CD4-positive, alpha-beta T cell treated with Interleukin-12 subunit alpha and Interleukin-12 subunit beta, for 1 hour (primary cell): ENCODE measurements at regions not wholly inside any gene's neighbourhood (a gene's known extent, or its start where the extent isn't known, plus 50 kb on each side); places are given as distances from the start of the nearest gene placed in this dataset.

Experiments
- DNase-seq: peaks from one replicate; pipeline ENCODE4 v3.0.0-alpha.2; 2020

DNA sequence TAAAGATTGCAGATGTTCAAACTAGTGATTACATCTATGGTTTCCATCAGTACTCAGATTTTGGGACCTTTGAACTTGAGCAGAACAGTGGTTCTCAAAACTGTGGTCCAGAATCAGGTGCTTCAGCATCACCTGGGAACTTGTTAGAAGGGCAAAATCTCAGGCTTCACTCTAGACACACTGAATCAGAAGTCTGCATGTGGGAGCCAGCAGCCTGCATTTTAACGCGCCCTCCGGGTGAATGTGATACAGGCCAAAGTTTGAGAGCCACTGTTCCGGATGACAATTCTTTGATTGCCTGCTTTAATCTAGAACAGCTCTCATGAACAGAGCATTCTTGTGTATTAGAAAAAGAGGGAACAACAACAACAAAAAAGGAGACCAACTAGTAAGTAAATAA is 261.7 kb downstream of the GPD2 start:
- DNase-seq = no peak

DNA sequence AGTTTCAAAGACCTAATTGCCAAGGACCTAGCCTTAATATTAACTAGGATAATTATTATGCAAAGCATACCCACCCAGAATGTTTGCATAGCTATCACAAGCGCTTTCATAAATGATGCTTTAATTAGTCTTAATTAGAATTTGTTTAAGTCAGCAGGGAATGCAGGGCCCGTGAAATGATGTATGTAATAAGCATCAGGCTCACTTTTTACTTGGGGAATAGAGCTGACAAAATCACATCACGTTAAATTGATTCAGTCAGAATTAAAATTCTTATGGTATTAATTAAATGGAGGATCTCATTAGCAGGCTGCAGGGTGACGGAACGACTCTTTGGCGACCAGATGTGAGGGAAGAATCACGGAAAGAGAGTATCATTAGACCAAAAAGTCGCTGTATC is 264.5 kb downstream of the GPD2 start:
- no peak for DNase-seq

DNA sequence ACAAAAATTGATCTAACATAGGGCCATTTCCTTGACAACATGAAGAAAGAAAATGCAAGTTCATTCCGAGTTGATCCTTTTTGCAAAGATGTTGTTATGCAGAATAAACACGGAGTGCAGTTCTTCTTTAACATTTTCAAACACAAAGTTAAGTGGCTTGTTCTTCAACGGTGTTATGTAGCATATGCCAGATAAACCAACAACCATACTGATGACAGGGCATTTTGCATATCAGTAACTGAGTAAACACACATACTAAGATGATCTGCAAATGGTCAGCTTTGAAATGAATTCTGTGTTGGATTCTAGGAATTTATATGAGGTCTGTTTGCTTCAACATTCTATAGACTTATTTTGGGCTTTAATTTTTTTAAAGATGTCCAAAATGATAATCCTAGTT is 266.4 kb downstream of the GPD2 start:
- DNase-seq = no peak

DNA sequence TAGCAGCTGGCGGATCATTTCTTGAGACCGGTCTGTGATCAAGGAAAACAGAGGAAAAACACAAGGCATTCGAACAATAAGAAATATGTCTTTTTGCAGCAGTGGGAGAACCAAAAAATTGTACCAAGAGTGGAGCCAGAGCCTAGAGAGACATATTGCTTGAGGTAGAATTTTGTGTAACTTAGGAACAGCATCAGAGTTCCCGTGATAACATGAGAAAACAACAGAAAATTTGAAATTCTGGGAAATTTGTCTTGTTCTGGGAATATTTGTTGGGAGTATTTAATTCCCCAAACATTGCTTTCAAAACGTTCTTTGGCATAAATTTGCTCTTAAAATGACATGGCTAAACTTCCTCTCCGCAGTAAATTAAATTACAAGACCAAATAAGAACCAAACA is 267.5 kb downstream of the GPD2 start:
- no peak for DNase-seq

DNA sequence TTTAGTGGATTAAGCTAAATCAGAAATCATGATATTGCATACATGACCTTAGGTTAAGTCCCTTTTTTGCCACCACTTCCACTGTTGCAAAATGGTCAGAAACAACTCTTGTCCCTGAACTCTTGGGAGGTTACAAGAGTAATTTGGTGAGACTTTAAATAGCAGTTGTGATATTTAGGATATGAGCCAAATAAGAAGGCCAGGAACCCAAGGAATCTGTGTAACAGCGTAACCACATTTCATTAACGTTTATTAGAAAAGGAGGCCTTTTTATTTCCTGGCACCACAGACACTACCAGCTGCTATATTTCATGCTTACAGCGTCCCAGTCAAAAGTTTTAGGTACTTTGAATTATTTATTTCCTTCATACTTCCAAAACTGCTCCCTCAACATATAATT is 268.0 kb downstream of the GPD2 start:
- DNase-seq = no peak

DNA sequence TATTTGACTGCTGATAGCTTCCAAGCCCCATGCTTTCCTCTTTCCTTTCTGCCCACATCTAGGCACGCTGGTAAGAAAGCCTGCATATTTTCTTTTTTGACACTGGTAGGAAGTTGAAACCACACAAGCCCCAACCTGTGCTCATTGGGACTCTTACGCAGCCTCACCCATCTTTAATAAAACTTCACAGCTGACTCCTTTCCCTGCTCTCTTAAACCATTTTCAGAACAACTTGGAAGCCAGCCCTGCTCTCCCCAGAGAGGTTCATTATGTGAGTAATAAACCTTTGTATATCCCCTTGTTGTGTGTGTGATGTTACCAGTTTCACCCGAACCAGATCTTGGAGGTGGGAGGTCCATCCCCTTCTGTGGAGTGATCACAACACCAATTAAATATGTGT is 268.4 kb downstream of the GPD2 start:
- DNase-seq = no peak

DNA sequence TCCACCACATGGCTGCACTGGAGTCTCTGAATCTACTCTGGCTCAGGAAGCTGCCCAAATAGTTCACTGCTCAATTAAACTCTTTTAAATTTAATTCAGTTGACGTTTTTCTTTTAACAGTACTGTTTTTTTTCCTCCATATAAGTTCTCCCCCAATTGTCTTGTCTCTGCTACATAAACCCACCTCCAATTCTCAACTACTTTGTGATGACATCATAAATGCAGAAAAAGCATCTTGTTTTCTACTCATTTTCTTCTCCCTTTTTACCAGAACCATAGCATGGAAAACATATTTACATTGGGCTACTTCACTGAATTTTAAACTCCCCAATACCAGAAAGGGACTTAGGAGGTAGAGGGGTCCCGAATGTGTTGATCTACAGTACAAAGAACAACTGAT is 270.4 kb downstream of the GPD2 start:
- DNase-seq = no peak

DNA sequence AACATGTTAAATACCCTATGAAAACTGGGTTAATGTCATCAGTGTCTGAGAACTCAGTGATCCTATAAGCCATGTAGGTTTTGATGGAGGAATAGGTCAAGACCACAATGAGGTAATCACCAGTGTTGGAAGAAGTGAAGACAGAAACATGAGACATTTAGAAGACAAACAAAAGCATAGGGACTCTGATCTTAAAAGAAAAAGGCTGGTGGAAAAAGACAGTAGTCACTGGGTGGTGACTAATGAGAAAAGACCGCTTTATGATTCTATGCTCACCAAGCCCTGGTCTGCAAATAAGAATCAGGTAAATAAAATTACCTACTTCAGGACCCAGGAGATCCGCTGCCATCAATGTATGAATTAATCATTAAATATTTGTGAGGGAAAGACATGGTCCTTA is 271.9 kb downstream of the GPD2 start:
- DNase-seq = no peak

DNA sequence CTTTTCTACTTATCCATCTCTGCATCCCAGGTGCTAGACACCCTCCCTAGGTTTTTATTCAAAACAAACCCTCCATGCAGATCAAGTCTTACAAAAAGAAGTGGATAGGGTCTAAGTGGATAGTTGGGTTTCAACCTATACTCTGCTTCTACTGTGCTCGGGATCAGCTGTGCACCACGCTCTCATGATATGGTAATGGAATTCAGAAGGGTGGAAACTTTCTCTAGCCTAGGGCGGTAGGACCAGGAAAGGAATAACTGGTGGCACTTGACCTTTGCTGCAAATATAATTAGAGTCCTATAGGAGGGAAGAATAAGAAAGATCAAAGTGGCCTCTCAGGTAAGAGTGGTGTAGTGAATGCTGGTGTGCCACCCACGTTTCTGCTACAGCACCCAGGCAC is 272.9 kb downstream of the GPD2 start:
- DNase-seq = no peak

DNA sequence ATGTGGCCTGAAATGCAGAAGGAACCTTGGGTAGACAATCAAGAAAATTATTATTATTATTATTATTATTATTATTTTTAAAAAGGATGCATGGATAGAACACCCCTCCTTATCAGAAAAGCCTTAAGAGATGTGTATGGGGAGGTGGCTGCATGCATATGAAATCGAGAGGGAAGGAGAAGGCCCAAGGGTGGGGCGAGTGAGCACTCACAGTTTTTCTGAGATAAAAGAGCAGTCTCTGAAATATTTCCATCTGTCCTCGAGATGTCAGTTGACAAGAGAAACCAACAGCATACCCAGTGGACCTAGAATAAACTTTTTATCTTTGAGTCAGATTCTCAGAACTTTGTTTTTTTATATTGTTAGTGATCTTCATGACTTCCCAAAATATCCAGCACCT is 282.9 kb downstream of the GPD2 start:
- DNase-seq = no peak

DNA sequence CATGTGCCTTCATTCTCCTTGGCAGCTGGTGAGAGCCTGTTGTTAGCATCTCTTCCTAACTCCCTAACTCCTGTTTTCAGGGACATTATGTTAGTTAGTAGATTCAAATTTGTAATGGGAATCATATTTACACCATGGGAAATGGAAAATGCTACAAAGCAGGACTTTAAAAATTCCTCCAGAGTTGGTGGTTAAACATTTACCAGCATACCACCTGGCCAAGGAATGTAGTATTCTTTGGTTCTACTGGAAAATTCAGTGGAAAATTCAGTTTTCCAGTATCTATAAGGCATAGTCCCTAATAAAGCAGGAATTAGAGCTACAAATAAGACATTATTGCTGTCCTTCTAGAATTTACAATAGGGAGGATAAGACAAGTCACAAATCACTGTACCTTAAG is 291.7 kb downstream of the GPD2 start:
- DNase-seq = no peak

DNA sequence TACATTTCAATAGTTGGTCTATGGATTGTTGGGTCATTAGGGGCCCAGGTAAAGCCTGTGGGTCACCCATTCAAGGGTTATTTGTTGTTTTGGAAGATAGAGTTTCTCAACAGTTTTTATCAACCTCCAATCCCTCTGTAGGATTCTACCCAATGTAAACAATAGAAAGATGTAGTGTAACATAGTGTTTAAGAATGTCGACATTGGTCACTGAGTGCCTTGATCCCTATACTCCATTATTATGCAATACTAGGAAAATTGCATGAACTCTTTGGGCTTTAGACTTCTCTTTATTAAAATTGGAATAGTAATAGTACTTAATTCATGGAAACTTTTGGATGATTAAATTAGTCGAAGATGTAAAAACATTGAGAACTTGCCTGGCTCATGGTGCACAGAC is 292.1 kb downstream of the GPD2 start:
- DNase-seq = no peak

DNA sequence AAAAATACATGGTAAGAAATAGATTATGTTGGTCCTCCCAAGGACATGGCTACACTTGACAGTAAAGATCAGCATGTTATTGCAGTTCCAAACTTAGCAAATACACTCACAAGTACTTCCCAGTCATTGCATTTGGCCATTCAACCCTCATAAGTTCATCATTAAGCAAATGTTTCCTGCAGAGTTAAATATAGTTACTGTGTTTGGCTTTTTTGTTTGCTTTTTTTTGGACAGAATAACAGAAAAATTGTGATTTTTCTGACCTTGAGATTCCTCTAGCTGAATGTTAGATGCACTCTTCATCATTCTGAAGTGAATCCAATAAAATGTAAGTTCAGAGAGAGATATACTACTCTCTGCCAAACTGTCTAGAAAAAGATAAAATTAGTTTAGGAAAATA is 295.3 kb downstream of the GPD2 start:
- DNase-seq = no peak

DNA sequence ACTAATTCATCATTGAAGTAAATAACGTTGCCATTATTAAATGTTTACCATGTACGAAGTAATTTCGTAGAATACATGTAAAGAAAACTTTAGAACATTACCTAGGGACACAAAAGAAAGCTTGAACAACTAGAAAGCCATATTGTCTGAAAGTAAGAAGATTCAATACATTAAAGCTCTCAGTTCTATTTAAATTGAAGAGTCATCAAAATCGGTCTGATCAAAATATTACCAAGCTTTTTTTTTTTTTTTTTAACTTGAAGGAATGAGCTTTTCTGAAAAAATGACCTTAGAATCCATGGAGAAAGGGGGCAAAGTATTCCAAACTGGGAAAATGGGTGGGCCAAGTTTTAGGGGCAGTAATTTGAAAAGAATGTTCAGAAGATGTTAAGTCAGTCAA is 300.8 kb downstream of the GPD2 start:
- no peak for DNase-seq

DNA sequence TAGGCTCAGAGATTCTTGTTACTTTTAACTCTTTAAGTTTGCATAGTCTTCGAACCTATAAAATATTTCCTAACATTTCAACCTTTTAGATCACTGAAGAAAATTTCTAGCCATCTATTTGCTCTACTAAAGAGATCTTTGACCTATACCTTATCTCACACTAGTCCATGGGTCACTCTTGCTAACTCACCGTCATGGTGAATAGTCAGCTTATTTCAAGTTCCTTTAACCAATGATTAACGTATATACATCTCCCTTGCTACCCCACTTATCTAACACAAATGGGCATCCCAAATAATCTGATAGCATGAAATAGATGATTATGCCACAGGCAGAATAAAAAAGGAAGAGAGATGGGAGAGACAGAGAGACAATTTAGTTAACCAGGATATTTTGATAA is 303.1 kb downstream of the GPD2 start:
- DNase-seq = no peak

DNA sequence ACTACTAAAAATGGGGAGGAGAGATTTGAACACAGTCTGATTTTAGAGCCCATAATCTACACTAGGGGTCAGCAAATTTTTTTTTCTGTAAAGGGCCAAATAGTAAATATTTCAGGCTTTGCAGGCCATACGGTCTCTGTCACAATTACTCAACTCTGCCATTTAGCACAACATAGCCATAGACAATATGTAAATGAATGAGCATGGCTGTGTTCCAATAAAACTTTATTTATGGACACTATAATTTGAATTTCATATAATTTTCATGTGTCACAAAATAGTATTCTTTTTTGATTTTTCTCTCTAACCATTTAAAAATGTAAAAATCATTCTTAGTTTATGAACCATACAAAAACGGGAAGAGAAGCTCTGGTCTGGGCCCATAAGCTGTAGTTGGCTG is 309.4 kb downstream of the GPD2 start:
- DNase-seq = no peak

DNA sequence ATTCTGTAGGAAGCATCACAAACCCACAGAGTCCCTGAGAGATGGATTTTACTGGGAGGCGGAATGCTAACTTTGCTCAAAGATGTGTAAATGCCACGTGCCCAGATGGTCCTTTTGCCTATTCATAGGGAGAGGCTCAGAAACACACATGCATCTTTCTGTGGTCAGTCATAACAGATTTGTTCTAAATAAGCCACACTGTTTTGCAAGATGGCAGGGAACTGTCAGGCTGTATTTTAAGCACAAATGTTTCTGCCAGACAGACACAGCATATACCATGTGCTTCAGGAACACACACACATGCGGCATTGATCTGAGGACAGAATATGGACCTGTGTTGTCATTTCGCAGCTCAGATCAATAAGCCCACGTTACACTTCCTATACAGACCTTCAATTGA is 312.0 kb downstream of the GPD2 start:
- DNase-seq = no peak

DNA sequence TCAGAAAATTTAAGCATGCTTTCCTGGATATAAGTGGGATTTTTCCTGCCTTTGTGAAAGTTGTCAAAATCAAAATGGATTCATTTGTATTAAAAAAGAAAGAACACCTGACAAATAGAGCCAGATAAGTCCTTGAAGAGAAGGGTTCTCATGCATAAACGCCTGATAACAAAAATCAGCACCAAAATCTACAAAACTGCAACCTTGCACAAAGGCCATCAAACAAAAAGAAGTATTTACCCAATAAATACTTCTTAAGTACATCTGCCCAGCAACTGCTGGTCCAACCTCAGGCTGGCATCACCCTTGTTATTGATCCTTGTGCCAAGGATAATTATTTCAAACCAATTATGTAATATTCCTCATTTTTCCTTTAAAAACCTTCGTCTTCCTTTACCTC is 315.9 kb downstream of the GPD2 start:
- DNase-seq = no peak

DNA sequence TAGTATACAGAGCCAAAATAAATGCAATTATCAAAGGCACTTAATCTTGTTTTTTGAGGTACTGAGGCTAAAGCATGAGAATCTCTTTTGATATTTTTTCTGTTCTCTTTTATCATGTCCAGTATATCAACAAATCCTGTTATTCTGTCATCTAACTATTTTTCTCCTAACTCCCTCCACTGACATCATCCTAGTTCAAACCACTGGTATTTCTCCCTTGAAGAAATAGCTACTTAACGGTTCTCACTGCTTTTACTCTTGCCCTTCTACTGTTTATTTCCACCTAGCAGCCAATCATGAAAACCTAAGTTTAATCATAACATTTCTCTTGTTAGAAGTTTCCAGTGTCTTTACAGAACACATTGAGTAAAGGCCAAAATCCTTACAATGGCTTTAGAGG is 317.6 kb downstream of the GPD2 start:
- no peak for DNase-seq

DNA sequence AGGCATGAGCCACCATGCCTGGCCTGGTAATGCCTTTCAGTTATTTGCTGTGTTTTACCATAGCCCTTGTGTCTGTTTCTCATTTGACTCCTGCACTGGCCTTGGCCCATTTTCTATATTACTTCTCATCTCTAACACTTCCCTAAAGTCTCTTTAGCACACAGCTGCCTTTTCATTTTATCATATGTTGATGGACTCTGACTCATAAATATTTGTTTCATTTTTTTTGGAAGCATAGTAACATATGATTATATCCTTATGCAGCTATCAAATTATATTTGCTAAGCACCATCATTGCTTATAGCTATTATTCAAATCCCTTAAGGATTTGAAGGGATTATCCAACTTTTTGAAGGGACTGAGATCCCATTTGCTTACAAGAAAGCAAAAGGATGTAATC is 320.3 kb downstream of the GPD2 start:
- DNase-seq = no peak

DNA sequence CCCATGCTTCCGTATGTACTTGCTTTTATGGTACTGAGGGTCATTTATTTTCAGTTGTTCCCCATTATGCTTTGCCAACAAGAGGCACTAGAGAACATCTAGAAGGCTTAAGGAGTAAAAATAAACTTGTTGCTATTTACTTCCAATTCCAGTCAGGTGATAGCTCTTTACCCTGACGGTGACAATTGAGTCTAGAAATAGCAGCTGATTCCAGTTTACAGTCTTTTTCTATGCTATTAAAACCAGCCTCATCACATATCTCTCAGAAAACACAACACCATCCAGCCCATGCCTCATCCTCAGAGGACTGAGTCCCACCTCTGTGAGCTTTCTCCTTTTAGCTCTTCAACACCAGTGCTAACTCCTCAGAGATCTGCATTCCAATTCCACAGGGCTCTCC is 327.0 kb downstream of the GPD2 start:
- DNase-seq = no peak

DNA sequence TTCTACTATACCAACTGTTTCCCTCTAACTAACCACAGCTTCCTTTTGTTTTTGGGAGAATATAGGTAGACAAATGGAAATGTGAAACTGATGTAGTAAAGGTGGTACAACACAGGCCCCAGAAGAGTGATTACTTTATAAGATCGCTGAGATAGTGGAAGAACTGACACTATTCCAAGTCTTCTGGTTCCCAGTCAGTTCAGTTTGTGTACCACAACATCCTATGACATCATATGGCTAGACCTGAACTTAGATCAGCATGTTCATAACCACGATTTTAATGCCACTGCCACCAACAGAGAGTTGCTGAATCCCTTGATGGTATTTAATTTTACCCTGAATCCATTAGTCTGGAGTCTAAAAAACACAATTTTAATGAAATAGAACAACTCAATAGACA is 328.9 kb downstream of the GPD2 start:
- DNase-seq = no peak

DNA sequence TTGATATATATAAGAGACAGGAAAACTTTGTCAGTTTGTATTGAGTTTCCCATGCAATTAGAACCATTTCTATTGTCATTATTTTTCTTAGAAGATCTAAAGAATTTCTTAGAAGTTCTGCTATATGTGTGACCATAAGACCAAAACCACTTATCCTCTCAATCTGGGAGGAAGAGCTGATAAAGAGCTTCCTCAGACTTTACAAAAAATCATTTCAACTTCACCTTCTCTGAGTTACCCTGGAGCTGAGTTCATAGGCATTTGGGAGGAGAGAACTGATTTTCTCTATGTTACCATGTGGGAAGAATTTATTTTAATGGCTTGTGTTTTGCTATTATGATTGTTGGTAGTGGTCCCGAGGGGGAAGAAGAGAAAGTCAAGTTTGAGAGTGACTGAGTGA is 329.3 kb downstream of the GPD2 start:
- no peak for DNase-seq

DNA sequence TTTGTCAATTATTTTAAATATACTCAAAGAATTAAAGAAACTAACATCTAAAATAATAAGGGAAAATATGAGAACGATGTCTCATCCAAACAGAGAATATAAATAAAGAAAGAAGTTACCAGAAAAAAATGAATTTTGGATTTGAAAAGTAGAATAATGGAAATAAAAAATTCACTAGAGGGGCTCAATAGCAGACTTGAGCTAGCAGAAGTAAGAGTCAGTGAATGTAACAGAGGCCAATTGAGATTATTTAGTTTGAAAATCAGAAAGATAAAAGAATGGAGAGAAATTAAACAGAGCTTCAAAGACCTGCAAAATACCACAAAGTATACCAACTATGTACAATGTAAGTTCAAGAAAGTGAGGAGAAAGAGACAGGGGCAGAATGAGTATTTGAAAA is 333.6 kb downstream of the GPD2 start:
- DNase-seq = no peak

DNA sequence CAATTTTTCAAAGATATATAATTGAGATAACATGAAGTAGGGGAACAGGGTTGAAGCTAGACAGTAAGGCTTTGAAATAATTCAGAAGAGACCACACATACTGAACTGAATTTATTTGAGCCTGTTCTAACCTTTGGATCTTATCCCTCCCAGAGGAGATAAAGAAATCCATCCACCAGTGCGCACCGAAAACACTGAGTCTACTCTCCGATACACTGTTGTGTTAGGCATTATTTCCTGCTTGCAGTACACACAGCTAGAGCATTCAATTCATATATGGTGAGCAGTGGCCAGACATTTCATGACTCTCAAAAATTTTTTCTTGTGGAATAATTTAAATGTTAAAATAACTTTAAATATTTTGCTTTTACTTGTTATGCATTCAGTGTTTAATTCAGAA is 342.7 kb downstream of the GPD2 start:
- DNase-seq = no peak

DNA sequence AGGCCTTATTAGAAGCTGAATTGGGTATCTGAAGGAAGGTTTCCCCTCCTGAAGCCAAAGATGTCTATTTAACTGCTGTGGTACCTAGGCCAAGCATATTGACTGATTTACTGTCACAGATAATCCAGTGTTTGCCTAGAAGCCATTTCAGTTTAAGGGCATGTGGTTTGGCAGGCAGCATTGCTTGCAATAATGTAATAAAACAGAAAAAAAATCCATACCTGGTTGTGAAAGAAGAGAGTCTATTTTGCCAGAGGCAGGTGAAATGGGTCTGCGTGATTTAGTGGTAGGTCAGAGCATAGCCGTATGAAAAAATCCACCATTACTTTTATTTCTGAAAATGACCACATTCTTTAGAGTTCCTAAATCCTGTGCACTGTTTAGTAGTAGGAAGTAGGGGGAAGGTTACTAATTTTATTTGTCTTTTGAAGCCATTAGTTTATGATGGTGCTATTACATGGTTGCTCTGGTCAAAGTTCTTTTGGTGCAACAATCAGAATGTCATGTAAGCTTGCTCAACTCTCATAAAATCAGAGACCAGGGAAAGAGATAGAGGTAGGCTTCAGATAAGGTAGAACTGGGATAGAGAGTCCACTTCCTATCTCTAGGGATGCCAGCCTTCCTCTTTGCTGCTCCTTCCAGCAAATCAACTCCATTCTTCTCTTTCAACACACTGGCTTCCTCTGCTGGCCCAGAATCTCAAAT is 343.4 kb downstream of the GPD2 start:
- no peak for DNase-seq
